GM18505 (cell line): ENCODE measurements at regions not wholly inside any gene's neighbourhood (a gene's known extent, or its start where the extent isn't known, plus 50 kb on each side); places are given as distances from the start of the nearest gene placed in this dataset.

Experiments used
- ATAC-seq: cut with Tn5 transposase; IDR thresholded peaks from one replicate; pipeline ENCODE4 v1.9.1; 2021; ENCODE audit not compliant: unreplicated experiment
- POLR2A ChIP-seq: IDR thresholded peaks from 4 replicates; pipeline ENCODE4 v1.6.1; 2011; ENCODE audit warnings: borderline replicate concordance; ENCODE audit not compliant: insufficient read depth, insufficient read length; ENCODE audit errors: extremely low read depth

DNA sequence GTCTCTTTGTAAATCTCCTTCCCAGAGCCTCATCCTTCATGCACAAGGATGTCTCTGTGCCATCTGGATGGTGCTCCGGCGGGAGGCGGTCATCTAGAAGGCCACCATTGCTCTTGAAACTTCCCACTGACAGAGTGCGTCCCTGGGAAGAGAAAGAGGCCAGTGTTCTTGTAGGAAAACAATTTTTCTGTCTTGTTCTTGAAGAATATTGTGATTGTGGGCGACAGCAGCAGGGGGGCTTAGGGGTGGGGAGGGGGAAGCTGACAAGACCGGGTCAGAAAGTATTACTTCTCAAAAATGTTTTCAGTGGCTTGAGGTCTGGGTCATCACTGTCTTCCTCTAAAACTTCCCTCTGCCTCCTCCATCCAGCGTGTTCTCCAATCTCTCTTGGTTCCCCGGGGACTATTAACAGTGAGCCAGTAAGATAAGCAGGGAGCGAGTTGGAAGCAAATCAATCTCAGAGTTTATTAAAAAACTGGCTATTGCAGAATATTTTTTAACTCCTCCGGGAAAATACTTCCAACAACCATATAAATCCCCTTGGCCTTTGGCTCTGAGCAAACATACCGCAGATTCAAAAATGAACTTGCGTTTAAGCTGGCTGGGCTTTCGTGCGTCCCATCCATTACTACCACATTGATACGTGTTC lies 597.8 kb upstream of the MGMT start:
- no peak for TF ChIP-seq POLR2A
- ATAC-seq: no peak

DNA sequence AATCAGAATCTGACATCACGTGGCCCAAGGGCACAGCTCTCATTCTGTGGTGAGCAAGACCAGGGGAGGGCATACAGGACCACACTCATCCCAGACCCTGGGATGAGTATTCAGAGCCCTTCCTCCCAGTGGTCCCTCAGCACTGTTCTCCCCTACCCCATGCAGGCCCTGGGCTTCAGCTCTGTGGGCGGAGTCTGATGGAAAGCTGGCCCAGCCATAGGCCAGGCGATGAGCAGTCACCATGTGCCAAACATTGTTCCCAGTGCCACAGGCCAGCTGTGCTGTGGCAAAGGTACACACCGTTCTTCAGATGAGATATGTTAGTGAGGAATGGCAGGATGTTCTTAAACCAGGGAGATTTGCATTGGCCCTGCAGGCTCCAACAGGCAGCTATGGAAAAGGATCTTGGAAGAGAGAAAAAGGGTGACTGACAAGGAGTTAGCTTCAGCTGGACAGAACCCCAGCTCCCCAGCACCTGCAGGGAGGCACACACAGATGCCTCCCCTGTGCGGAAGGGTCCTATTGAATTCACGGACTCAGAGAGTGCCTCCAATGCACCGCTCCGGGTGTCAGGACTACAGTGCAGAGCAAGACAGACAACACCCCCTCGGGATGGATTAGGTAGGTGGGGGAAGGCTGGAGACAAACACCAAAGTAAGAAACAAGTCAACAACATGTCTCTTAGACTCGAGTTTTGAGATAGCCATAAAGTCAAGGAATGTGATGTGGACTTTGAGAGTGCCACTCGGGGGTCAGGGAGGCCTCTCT lies 596.0 kb upstream of the MGMT start:
- ATAC-seq: no peak
- TF ChIP-seq POLR2A: no peak

DNA sequence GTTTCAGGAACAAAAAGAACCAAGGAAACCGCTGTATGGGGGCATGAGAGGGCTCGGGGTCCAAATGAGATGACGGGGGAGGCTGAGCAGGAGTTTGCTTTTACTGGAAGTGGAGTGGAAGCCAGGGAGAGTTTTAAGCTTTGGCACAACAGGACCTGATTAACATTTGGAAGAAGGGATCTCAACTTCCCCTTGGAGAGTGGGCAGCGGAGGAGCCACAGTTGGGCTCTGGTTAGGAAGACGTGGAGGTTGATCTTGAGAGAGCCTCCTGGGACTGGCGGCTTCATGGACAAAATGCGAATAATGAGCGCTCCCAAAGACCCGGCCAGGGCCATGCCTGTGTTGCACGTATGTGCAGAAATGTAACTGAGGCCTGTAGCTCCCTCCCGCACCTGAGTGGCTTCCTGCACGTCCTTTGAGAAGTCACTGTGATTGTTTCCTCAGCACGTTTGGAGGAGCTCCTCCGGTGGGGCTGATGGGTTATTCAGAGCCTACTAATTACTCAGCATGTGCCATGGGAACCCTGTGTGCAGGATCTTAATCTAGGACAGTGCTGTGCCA lies 595.3 kb upstream of the MGMT start:
- no peak for ATAC-seq
- TF ChIP-seq POLR2A: no peak

DNA sequence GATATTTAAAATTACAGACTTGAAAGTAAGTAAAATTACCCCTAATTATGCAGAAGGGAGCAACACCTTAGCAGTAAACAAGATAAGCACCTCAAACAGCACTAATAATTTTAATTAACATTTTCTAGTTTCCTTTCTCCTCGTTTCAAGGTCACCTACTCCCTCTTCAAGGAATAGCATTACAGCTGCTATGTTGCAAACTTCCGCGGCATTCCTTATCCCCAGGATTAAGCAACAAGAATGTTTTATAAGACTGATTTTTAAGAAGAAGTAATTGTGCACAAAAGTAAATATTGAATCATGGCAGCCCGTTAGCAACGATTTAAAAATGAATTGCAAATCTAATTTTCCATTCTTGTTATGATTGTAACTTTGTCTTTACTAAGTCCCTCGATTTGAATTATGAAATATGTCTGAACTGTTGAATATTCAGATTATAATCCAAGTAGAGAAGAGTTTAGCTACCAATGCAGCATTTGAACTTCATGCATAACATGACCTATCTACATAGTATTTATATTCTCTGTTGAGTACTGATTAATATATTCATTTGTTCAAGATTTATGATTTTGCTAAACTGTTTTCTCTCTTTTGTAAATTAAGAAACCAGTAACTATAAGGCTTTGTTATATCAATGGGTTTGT lies 593.5 kb upstream of the MGMT start:
- no peak for ATAC-seq
- TF ChIP-seq POLR2A: no peak

DNA sequence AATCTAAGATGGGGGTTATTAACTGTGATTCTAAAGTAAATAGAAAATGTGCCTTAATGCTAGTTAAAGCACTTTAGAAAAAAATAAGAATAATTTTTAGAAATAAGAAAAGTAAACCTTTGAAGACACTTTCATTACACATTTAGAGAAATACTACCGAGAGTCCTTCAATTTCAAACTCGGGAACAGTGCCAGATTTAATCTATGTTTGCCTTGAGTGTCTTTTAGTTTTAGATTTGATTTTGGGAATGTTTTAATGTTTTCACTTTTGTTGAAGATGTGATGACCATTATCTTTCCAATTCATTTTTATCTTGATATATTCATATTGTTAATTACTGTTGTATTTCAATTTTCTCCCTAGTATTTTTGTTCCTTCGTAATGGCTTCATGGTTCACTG lies 592.7 kb upstream of the MGMT start:
- no peak for TF ChIP-seq POLR2A
- ATAC-seq: no peak

DNA sequence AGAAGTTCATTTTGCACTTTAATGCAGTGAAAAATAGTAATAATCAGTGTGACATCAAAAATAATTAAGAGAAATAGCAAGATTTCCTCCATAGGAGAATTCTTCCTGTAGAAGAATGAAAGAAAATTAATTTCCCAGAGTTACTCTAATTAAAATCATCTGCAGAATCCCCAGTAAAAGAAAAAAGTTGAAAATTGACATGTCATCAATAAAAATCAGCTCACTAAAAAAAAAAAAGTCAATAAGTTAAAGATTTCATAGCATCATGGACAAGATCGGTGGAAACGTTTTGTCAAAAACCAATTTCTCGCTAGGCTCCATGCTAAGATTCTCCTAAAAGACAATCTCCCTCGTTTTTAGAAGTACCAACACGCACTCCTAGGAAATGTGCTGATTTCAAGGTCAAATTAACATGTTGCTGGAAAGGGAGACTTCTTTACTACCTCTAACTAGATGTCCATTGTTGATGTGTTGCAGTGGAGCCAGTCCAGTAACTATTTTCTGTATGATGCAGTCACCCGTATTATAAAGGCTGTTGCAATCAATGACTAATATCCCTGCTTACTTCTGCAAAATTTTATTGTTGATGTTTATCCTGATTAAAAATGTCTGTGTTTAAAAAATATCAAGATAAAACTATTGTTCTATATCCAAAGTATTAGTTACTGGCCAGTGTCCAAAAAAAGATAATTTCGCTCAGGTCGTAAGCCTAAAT lies 591.9 kb upstream of the MGMT start:
- no peak for TF ChIP-seq POLR2A
- no peak for ATAC-seq

DNA sequence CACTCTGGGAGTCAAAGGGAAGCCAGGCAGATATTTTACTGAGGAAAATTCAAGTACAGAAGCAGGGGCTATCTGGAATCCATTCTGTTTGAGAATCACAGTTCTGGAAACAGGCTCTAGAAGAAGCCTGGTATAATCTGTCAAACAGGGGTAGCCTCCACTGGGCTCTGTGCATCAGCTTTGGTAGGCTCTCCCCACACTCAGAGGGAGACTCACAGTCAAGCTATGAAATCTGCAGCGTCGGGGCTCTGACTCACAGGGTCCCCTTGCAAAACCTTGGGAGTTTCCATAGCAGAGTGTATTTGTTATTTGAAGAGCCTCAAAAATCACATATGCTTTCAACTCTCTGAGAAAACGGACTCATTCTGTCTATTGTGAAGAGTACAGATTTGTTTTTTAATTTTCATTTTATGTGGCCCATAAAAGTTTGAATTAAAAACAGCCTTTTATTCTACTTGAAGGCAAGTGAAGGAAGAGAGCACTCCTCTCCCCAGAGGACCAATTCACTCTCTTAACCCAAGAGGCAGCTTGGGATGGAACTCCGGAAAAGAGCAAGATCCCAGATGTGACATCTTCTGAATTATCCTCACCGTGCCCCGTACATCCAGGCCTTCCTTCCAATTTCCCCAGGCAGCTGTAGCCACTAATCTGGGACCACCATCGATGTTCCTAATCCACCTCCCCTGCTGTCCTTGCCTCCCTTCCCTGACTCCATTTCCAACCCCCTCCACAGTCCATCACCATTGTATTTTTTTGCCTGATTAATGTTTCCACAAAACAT lies 590.9 kb upstream of the MGMT start:
- no peak for TF ChIP-seq POLR2A

DNA sequence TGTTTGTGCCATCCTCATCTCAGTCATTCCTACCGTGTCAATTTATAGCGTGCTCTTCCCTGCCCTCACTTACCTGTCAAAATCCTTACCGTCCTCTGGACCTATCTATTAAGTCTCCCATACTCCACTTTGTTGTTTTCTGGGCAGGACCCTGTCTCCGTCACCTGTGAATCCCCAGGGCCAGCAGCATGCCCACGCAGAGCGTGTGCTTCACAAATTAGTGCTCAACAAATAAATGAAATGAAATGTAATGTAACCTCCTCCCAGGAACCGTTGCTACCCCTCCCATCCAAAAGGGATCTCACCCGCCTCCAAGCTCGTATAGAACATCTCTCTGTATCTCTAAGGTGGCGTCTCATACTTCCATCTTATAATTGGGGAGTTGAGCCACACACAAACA lies 589.9 kb upstream of the MGMT start:
- TF ChIP-seq POLR2A: no peak
- no peak for ATAC-seq

More for the DNA sequence above, 590.9 kb upstream of the MGMT start:
- no peak for ATAC-seq

DNA sequence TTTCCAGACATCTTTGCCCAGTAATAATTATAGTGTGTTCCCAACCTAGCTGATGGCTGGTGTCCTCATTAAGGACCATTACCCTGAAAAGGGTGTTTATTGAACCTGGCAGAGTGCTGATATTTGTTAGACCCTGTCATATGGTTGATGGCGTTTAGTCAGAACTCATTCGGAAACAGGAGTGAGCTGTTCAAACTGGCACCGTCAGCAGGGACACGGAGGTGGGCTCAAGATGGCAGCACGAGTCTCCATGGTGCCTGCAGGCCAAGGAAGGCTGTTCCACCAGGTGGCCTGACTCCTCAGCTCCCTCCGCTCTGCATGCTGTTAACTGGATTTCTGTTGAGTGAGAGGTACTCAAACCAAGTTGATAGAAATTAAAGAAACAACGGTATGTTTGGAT lies 589.1 kb upstream of the MGMT start:
- no peak for ATAC-seq
- no peak for TF ChIP-seq POLR2A

DNA sequence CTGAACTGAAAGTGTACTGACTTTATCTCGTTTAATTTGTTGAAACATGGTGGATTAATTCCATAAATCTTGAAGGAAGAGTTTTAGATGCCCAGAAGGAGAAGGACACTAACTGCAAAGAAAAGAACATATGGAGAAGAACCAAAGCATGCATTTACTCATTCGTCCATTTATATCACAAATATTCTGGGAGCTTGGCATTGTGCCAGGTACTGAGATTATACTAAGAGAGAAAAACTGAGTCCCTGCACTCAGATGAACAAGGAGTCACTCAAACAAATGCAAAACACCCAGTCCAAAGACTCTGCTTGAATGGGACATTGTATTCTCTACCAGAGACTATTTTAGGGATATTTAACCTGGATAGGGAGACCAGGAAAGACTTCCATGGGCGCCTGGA lies 588.0 kb upstream of the MGMT start:
- TF ChIP-seq POLR2A: no peak
- no peak for ATAC-seq

DNA sequence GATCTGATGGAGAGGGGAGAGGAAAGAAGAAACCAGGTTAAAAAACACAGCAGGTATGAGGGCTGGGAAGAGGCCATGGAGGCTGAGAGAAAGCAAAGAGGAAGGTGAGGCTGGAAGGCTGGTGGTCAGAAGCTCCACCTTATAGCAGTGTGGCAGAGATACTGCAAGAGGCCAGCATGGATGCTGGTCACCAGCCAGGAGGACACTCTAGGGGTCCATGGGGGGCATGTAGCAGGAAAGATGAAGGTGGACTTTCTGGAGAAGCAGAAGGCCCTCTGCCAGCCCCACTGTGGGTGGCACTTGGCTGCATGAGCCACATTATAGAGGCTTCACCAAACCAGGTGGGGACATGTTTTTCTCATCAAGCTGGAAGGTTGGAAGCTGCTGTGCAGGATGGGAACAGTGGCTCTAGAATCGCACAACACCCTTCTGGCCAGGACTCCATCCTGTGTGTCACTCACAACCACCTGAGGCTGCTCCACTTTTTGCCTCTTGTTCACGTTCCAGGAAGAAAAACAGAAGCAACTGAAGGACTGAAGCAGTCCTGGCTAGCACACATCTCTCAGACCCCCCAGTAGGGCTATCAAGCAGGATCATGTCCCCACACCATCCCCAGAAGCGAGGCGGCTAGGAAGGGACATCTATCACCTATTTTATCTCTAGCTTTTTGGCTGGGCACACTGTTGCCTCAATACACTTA lies 587.5 kb upstream of the MGMT start:
- no peak for TF ChIP-seq POLR2A
- ATAC-seq: no peak

DNA sequence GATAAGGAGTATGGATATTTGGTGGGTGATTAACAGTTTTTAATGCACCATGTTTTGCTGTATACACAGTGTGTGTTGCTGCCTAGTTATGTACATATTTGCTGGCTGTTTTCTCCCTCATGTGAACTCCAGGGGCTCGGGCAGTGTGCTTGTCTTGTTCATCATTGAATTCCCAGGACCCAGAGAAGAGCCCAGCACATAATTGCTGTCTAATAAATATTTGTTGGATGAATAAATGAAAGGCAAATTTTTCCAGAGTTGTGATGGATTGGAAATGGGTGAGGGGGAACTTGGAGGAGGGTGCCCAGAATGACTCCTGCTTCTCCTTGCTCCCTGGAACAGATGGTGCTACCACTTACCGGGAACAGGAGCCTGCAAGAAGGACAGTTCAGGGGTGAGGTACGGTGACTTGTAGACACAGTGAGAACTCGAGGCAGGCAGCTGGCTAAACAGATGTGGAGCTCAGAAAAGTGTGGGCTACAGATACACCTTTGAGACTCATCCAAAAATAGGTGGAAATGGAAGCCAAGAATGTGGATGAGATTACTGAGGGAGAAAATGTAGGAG lies 586.8 kb upstream of the MGMT start:
- no peak for TF ChIP-seq POLR2A

More for the DNA sequence above, 586.8 kb upstream of the MGMT start:
- ATAC-seq: no peak
